Stomach (tissue), 4 donors: ENCODE measurements at regions not wholly inside any gene's neighbourhood (a gene's known extent, or its start where the extent isn't known, plus 50 kb on each side); places are given as distances from the start of the nearest gene placed in this dataset.

Source experiments
- EP300 ChIP-seq: sonication (generic); formaldehyde crosslinking; IDR thresholded peaks from one replicate; pipeline ENCODE4 v1.6.1; 2017; ENCODE audit warnings: antibody characterized with exemption
- POLR2A ChIP-seq, 4 donors: fragments of 450-650 bp; IDR thresholded peaks; one replicate each; pipeline ENCODE4 v1.6.1; 2016; ENCODE audit warnings: antibody characterized with exemption in 4 of 4, control low read depth in 2 of 4, mild to moderate bottlenecking in 1 of 4, moderate library complexity in 1 of 4
- POLR2AphosphoS5 ChIP-seq, 3 donors: sonication (generic); formaldehyde crosslinking; IDR thresholded peaks; one replicate each; pipeline ENCODE4 v1.6.1; 2016; ENCODE audit warnings: antibody characterized with exemption in 3 of 3
- TF ChIP-seq, protein P1 (sequence below), 7 experiments: fragments of 450-650 bp in 4 of 7; fragments of 200-600 bp in 3 of 7; sonication (generic) in 3 of 7; IDR thresholded peaks; one replicate each; pipeline ENCODE4 v1.5.1; 2016 to 2019; ENCODE audit warnings: antibody characterized with exemption in 7 of 7, control low read depth in 2 of 7, mild to moderate bottlenecking in 1 of 7

- TF ChIP-seq POLR2A (IDR thresholded peaks at IDR 0.05) (no peak), POLR2AphosphoS5 (IDR thresholded peaks at IDR 0.05) (no peak), EP300 (no peak)
- TF ChIP-seq, protein P1, sequence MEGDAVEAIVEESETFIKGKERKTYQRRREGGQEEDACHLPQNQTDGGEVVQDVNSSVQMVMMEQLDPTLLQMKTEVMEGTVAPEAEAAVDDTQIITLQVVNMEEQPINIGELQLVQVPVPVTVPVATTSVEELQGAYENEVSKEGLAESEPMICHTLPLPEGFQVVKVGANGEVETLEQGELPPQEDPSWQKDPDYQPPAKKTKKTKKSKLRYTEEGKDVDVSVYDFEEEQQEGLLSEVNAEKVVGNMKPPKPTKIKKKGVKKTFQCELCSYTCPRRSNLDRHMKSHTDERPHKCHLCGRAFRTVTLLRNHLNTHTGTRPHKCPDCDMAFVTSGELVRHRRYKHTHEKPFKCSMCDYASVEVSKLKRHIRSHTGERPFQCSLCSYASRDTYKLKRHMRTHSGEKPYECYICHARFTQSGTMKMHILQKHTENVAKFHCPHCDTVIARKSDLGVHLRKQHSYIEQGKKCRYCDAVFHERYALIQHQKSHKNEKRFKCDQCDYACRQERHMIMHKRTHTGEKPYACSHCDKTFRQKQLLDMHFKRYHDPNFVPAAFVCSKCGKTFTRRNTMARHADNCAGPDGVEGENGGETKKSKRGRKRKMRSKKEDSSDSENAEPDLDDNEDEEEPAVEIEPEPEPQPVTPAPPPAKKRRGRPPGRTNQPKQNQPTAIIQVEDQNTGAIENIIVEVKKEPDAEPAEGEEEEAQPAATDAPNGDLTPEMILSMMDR (IDR thresholded peaks at IDR 0.05) = no peak
Measured at GRCh38 chr14:55869397-55870049, 248.7 kb upstream of the PELI2 start.
